ENCODE measurements at regions not wholly inside any gene's neighbourhood (a gene's known extent, or its start where the extent isn't known, plus 50 kb on each side); places are given as distances from the start of the nearest gene placed in this dataset.

DNA sequence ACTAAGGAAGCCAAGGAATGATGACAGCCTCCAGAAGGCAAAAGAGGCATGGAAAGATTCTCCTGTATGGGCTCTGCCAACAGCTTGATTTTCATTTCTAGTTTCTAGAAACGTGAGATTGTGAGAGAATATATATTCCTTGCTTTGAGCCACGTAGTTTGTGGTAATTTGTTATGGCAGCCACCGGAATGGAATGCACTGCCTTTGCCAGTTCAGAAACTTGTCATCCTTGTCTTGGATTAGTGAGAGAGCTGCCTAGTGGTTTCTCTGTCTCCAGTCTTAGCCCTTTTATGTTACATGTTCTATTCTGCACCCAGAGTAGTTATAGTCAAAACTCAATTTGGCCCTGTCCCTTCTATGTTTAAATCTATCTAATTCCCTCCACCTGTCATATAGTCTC is 216.0 kb upstream of the PTGFR start:
- Histone ChIP-seq H3K27me3 (no peaks in the 10 kb centered on the region), H3K36me3 (ENCODE audit: low read depth, missing control alignments) (no peaks in the 10 kb centered on the region), H3K4me3 (no peak overlapping the region), H3K4me1 (no peaks in the 10 kb centered on the region), H3K9me3 (no peaks in the 10 kb centered on the region), H3K27ac (no peak overlapping the region)
- no peak for DNase-seq
- WGBS, 2 donors, result 86 to 91% methylated on average over 3 of the region's 3 CpGs
- TF ChIP-seq, protein P1, sequence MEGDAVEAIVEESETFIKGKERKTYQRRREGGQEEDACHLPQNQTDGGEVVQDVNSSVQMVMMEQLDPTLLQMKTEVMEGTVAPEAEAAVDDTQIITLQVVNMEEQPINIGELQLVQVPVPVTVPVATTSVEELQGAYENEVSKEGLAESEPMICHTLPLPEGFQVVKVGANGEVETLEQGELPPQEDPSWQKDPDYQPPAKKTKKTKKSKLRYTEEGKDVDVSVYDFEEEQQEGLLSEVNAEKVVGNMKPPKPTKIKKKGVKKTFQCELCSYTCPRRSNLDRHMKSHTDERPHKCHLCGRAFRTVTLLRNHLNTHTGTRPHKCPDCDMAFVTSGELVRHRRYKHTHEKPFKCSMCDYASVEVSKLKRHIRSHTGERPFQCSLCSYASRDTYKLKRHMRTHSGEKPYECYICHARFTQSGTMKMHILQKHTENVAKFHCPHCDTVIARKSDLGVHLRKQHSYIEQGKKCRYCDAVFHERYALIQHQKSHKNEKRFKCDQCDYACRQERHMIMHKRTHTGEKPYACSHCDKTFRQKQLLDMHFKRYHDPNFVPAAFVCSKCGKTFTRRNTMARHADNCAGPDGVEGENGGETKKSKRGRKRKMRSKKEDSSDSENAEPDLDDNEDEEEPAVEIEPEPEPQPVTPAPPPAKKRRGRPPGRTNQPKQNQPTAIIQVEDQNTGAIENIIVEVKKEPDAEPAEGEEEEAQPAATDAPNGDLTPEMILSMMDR (IDR thresholded peaks at IDR 0.05), result no peak
- no peak for TF ChIP-seq POLR2A (IDR thresholded peaks at IDR 0.05)
- intact Hi-C loops (cut with DNase I; ENCODE audit: low total_unique reads), result no loop called here

DNA sequence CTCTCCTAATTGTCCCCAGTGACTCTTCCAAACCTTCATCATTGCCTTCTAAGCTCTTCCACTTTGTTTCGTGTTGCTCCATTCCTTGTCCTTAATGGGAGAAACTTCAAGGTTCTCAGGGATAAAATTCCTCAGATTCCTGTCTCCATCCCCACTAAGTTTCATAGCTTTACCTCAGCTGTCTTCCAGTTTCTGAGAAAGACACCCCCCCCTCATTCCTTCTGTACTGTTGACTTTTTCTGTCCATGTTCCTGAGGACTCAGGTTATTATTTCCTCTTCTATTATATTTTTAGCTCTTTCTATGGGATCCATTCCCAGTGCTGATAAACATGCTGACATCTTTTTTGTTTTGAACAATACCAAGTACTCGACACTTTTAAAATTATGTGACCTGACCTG is 215.3 kb upstream of the PTGFR start:
- no peak overlapping the region for H3K27ac ChIP-seq
- H3K4me3 ChIP-seq, result no peak overlapping the region
- H3K36me3 ChIP-seq (ENCODE audit: low read depth, missing control alignments), result no peaks in the 10 kb centered on the region
- no peak for DNase-seq
- H3K27me3 ChIP-seq, result no peaks in the 10 kb centered on the region
- H3K4me1 ChIP-seq, result no peaks in the 10 kb centered on the region
- TF ChIP-seq POLR2A (IDR thresholded peaks at IDR 0.05), result no peak
- TF ChIP-seq, protein P1 (IDR thresholded peaks at IDR 0.05), result no peak
- intact Hi-C loops (cut with DNase I; ENCODE audit: low total_unique reads), result no loop called here
- H3K9me3 ChIP-seq, result no peaks in the 10 kb centered on the region
- 38 to 49% methylated on average over 2 of the region's 2 CpGs for WGBS, 2 donors

DNA sequence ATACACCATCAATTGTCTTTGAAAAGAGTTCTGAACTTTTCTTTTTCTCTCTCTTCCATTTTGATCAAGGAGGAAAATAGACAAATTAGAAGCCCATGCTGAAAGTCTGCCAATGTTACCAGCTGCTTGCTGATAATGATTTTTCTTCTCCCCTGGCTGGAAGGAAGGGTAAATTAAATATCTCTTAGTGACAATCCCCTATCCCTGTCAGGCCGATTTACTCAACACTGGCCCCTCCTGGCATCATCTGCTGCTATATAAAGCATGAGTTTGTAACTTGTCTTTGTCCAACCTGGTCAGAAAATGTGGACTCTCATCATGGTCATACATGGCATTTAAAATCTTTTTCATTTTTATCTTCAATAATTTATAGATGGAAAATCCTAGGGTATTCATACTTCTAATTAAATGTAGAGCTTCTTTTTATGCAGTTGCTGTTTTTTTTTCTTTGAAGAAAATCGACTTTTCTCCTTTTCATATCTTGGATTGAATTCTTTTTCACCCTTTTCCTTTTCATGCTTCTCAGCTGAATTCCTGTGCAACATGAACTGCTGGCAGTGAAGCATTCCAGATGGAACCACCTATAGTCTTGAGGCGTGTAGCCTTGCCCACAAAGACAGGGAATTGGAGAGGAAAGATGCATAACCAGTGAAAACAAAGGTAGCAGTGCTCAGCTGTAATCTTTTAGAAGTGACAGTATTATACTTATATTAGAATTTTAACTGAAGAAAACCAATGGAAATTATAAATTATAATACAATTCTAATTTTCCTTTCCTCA is 214.7 kb upstream of the PTGFR start:
- H3K27ac ChIP-seq, result no peak overlapping the region
- no peaks in the 10 kb centered on the region for H3K4me1 ChIP-seq
- no peaks in the 10 kb centered on the region for H3K27me3 ChIP-seq
- WGBS, 2 donors, result 53 to 64% methylated on average over 3 of the region's 3 CpGs
- no peaks in the 10 kb centered on the region for H3K36me3 ChIP-seq (ENCODE audit: low read depth, missing control alignments)
- intact Hi-C loops (cut with DNase I; ENCODE audit: low total_unique reads), result no loop called here
- TF ChIP-seq, protein P1 (IDR thresholded peaks at IDR 0.05), result no peak
- TF ChIP-seq POLR2A (IDR thresholded peaks at IDR 0.05), result no peak
- no peak overlapping the region for H3K4me3 ChIP-seq
- DNase-seq, result no peak
- no peaks in the 10 kb centered on the region for H3K9me3 ChIP-seq

DNA sequence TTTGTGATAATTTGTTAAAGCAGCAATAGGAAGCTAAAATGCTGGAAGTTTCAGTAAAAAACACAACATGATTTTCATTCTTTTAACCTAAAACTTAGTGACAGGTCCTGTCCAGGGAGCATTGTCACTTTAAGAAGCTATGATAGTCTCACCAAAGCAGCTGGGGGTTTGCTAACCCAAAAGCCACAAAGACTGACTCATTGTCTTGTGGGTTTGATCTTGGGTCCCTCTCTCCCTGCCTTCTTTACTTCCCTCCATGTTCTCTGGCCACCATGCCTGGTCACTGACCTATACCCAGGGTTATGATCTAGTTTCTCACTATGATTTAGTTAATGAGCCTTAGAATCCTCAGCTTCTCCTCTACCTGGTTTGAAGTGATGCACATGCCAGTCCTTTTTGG is 213.5 kb upstream of the PTGFR start:
- no peak for TF ChIP-seq POLR2A (IDR thresholded peaks at IDR 0.05)
- TF ChIP-seq, protein P1 (IDR thresholded peaks at IDR 0.05), result no peak
- H3K27ac ChIP-seq, result no peak overlapping the region
- H3K36me3 ChIP-seq (ENCODE audit: low read depth, missing control alignments), result no peaks in the 10 kb centered on the region
- H3K4me1 ChIP-seq, result no peaks in the 10 kb centered on the region
- intact Hi-C loops (cut with DNase I; ENCODE audit: low total_unique reads), result no loop called here
- no peaks in the 10 kb centered on the region for H3K9me3 ChIP-seq
- no peaks in the 10 kb centered on the region for H3K27me3 ChIP-seq
- DNase-seq, result no peak
- H3K4me3 ChIP-seq, result no peak overlapping the region

- no peak for DNase-seq
- Histone ChIP-seq H3K36me3 (ENCODE audit: low read depth, missing control alignments) (no peaks in the 10 kb centered on the region), H3K27ac (no peak overlapping the region), H3K4me3 (no peak overlapping the region), H3K9me3 (no peaks in the 10 kb centered on the region), H3K27me3 (no peaks in the 10 kb centered on the region), H3K4me1 (no peaks in the 10 kb centered on the region)
- WGBS, 2 donors, result 69 to 77% methylated on average over 2 of the region's 2 CpGs
- TF ChIP-seq, protein P1 (IDR thresholded peaks at IDR 0.05), result no peak
- no peak for TF ChIP-seq POLR2A (IDR thresholded peaks at IDR 0.05)
- intact Hi-C loops (cut with DNase I; ENCODE audit: low total_unique reads), result no loop called here
Measured at GRCh38 chr1:78279051-78279450, 211.7 kb upstream of the PTGFR start.

All from testis (tissue), 2 donors.